SU-DHL-6 (cell line): ENCODE measurements at regions not wholly inside any gene's neighbourhood (a gene's known extent, or its start where the extent isn't known, plus 50 kb on each side); places are given as distances from the start of the nearest gene placed in this dataset.

Experiments
- CTCF ChIP-seq: fragments of 200-600 bp; sonication (generic); IDR thresholded peaks from one replicate; pipeline ENCODE4 v1.5.1; 2017; ENCODE audit warnings: antibody characterized with exemption, mild to moderate bottlenecking, low read length, moderate library complexity; ENCODE audit not compliant: insufficient read depth, poor library complexity, severe bottlenecking
- EZH2phosphoT487 ChIP-seq: fragments of 200-600 bp; sonication (generic), shearing (Covaris generic); conservative IDR thresholded peaks from 2 replicates; pipeline ENCODE4 v1.6.1; 2018; ENCODE audit warnings: mild to moderate bottlenecking, antibody characterized with exemption, low read length, moderate library complexity, mixed read lengths

GRCh38 chr3:104275199-104275598 is 1091.5 kb upstream of the ALCAM start:
- no peak for TF ChIP-seq EZH2phosphoT487
- TF ChIP-seq CTCF, result no peak
